ENCODE measurements at regions not wholly inside any gene's neighbourhood (a gene's known extent, or its start where the extent isn't known, plus 50 kb on each side); places are given as distances from the start of the nearest gene placed in this dataset.

DNA sequence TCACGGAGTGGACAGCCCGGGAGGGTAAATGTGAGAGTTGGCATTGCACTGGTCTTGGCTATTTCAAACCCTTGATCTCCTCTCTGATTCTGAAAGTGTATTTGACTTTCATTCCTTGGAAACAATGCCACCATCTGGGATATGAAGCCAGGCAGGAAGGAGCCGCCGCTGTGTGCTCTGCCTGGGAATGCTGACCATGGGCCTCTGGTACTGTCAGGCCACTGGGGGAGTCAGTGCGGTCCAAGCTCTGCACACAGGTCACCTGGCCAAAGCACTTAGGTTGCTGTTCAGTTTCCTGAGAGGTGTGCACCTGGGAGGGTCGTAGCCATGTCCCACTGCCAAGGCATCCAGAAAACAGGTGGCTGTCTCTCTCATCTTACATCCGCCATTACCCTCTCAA is 68.5 kb upstream of the SHH start:
- TF ChIP-seq, protein P1, sequence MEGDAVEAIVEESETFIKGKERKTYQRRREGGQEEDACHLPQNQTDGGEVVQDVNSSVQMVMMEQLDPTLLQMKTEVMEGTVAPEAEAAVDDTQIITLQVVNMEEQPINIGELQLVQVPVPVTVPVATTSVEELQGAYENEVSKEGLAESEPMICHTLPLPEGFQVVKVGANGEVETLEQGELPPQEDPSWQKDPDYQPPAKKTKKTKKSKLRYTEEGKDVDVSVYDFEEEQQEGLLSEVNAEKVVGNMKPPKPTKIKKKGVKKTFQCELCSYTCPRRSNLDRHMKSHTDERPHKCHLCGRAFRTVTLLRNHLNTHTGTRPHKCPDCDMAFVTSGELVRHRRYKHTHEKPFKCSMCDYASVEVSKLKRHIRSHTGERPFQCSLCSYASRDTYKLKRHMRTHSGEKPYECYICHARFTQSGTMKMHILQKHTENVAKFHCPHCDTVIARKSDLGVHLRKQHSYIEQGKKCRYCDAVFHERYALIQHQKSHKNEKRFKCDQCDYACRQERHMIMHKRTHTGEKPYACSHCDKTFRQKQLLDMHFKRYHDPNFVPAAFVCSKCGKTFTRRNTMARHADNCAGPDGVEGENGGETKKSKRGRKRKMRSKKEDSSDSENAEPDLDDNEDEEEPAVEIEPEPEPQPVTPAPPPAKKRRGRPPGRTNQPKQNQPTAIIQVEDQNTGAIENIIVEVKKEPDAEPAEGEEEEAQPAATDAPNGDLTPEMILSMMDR (IDR thresholded peaks at IDR 0.05; ENCODE audit: insufficient read depth, low read length, poor library complexity, severe bottlenecking) = no peak
- no peak for TF ChIP-seq EZH2phosphoT487 (conservative IDR thresholded peaks at IDR 0.05; ENCODE audit: low read length)
